Caco-2 (cell line): ENCODE measurements at regions not wholly inside any gene's neighbourhood (a gene's known extent, or its start where the extent isn't known, plus 50 kb on each side); places are given as distances from the start of the nearest gene placed in this dataset.

ENCODE experiments used
- BruUV-seq: library from RNA; stranded (reverse); fragments of 400-500 nt; replicated peaks from 2 replicates; lab custom pipeline; 2021; lab: Mats Ljungman, UMichigan
- CTCF ChIA-PET: fragments of 300-600 bp; sonication (Branson Sonifier 250); formaldehyde crosslinking; loops from one replicate; lab custom pipeline; 2022; ENCODE audit warnings: antibody characterized with exemption; lab: Charles Lee
- POLR2A ChIA-PET: fragments of 300-600 bp; sonication (Branson Sonifier 250); formaldehyde crosslinking; loops from one replicate; lab custom pipeline; 2022; ENCODE audit warnings: antibody characterized with exemption; lab: Charles Lee
- DNase-seq, 2 experiments: peaks; one replicate each; pipeline versions ENCODE4 v3.0.0 to v3.0.0-alpha.2; 2020 to 2022
- H3K27me3 ChIP-seq: replicated peaks from 2 replicates; pipeline ENCODE4 v1.6.0; 2011; ENCODE audit warnings: low read length; ENCODE audit not compliant: control insufficient read depth, insufficient read depth
- H3K36me3 ChIP-seq: 2 replicates; pipeline ENCODE4 v1.5.1; 2011; ENCODE audit warnings: low read length; ENCODE audit not compliant: control insufficient read depth, insufficient read depth
- H3K4me1 ChIP-seq: fragments of 250-450 bp; sonication (Bioruptor Pico); 2 replicates; pipeline ENCODE4 v1.5.1; 2020; ENCODE audit warnings: mild to moderate bottlenecking
- H3K4me3 ChIP-seq: 2 replicates; pipeline ENCODE4 v1.5.1; 2011; ENCODE audit warnings: low read depth, mild to moderate bottlenecking, control low read depth, low read length
- H3K9me3 ChIP-seq: fragments of 250-450 bp; sonication (Bioruptor Pico); 2 replicates; pipeline ENCODE4 v1.5.1; 2020; ENCODE audit warnings: mild to moderate bottlenecking, moderate library complexity
- H3K27ac Mint-ChIP-seq: one replicate; pipeline ENCODE4 v1.8.0; 2022; ENCODE audit warnings: mixed read lengths; ENCODE audit not compliant: unreplicated experiment
- H3K27me3 Mint-ChIP-seq: one replicate; pipeline ENCODE4 v1.8.0; 2022; ENCODE audit warnings: mixed read lengths; ENCODE audit not compliant: insufficient read depth, unreplicated experiment
- H3K36me3 Mint-ChIP-seq: one replicate; pipeline ENCODE4 v1.8.0; 2022; ENCODE audit warnings: mild to moderate bottlenecking, mixed read lengths; ENCODE audit not compliant: insufficient read depth, unreplicated experiment
- H3K4me1 Mint-ChIP-seq: one replicate; pipeline ENCODE4 v1.8.0; 2022; ENCODE audit warnings: low read depth, mixed read lengths; ENCODE audit not compliant: unreplicated experiment
- H3K4me3 Mint-ChIP-seq: one replicate; pipeline ENCODE4 v1.8.0; 2022; ENCODE audit warnings: mild to moderate bottlenecking, moderate library complexity, mixed read lengths; ENCODE audit not compliant: unreplicated experiment
- H3K9me3 Mint-ChIP-seq: one replicate; pipeline ENCODE4 v1.8.0; 2022; ENCODE audit warnings: mixed read lengths; ENCODE audit not compliant: unreplicated experiment
- intact Hi-C: fragments of 100-400 bp; cut with micrococcal nuclease; formaldehyde crosslinking; loops from one replicate; pipeline ENCODE4 v1.10.0; 2022; ENCODE audit not compliant: unreplicated experiment
- TF ChIP-seq, protein P1 (sequence below), 2 experiments: fragments of 200-600 bp in 1 of 2; IDR thresholded peaks; 1 replicate in 1 of 2; 2 replicates in 1 of 2; pipeline versions ENCODE4 v1.5.1 to v1.8.0; 2011 to 2022; ENCODE audit warnings: antibody characterized with exemption in 1 of 2, control low read depth in 1 of 2, inconsistent platforms in 1 of 2, low read depth in 1 of 2, low read length in 1 of 2, mild to moderate bottlenecking in 1 of 2, moderate library complexity in 1 of 2; ENCODE audit not compliant: insufficient read depth in 1 of 2, severe bottlenecking in 1 of 2, unreplicated experiment in 1 of 2

DNA sequence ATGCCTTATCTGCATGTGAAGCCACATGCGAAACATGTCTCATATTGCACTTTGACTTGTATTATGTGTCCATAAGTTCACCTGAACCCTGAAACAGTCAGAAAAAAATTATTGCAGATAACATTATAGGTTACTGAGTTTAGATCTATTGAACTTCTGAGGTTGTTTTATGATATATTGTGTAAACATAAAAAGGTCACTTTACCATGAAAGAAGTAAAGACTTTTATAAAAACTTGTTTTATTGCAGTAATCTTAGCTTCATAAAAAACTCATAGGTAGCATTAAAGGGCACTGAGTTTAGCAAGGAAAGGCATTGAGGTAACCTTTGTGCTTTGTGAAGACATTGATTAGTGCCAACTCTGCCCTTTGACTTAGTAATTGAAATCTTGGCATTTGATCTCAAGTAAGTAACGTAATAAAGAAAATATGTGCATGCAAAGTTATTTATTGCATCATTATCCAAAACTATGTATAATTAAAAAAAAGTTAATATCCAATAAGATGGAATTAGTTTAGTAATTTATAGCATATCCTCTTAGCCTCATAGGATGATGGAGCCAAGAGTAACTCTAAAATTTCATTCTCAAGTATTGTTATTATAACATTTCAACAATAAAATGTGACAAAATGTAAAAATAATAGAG is 313.3 kb upstream of the ATP2B1 start:
- ChIA-PET CTCF (no interaction called here), POLR2A (no interaction called here)
- H3K9me3 ChIP-seq: no peaks in the 10 kb centered on the region
- no peaks in the 10 kb centered on the region for H3K4me1 ChIP-seq
- TF ChIP-seq, protein P1, sequence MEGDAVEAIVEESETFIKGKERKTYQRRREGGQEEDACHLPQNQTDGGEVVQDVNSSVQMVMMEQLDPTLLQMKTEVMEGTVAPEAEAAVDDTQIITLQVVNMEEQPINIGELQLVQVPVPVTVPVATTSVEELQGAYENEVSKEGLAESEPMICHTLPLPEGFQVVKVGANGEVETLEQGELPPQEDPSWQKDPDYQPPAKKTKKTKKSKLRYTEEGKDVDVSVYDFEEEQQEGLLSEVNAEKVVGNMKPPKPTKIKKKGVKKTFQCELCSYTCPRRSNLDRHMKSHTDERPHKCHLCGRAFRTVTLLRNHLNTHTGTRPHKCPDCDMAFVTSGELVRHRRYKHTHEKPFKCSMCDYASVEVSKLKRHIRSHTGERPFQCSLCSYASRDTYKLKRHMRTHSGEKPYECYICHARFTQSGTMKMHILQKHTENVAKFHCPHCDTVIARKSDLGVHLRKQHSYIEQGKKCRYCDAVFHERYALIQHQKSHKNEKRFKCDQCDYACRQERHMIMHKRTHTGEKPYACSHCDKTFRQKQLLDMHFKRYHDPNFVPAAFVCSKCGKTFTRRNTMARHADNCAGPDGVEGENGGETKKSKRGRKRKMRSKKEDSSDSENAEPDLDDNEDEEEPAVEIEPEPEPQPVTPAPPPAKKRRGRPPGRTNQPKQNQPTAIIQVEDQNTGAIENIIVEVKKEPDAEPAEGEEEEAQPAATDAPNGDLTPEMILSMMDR (IDR thresholded peaks at IDR 0.05; ENCODE audit: insufficient read depth in 1 of 2, low read depth in 1 of 2, low read length in 1 of 2, severe bottlenecking in 1 of 2, unreplicated experiment in 1 of 2): no peak
- no peak for DNase-seq
- no peaks in the 10 kb centered on the region for H3K4me1 Mint-ChIP-seq
- no peaks in the 10 kb centered on the region for H3K27me3 Mint-ChIP-seq
- no peak overlapping the region for H3K4me3 ChIP-seq
- H3K27me3 ChIP-seq: no peaks in the 10 kb centered on the region
- intact Hi-C loops: no loop called here
- no peaks in the 10 kb centered on the region for H3K9me3 Mint-ChIP-seq
- BruUV-seq: no TSS peak
- no peak overlapping the region for H3K27ac Mint-ChIP-seq
- no peaks in the 10 kb centered on the region for H3K36me3 Mint-ChIP-seq
- H3K4me3 Mint-ChIP-seq: no peak overlapping the region
- no peaks in the 10 kb centered on the region for H3K36me3 ChIP-seq

DNA sequence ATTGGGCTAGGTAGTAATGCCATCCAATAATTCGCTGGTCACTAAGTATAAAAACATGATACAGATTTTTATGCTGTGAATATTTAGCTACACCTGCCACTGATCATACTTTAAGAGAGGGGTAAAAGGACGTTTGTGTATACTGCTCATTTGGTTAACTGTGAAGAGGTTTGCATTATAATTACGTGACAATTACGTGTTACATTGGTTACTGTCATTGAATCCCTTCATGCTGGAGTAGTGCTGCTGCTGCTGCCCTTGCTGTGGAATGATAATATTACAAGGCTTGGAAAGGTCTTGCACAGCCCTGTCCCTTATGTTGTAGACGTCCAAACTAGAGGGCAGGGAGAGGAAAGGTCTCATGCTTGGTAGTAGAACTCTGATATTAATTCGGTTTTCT is 312.2 kb upstream of the ATP2B1 start:
- ChIA-PET CTCF (interaction anchor here (0.6 kb wide), 1 partner anchor 350 kb away, joined by 3 read pairs; no protein-coding TSS in a partner anchor), POLR2A (no interaction called here)
- Mint-ChIP-seq H3K27me3 (no peaks in the 10 kb centered on the region), H3K4me3 (no peak overlapping the region), H3K9me3 (no peaks in the 10 kb centered on the region), H3K4me1 (no peaks in the 10 kb centered on the region), H3K27ac (no peak overlapping the region), H3K36me3 (no peaks in the 10 kb centered on the region)
- intact Hi-C loops: no loop called here
- Histone ChIP-seq H3K9me3 (no peaks in the 10 kb centered on the region), H3K4me3 (no peak overlapping the region), H3K27me3 (no peaks in the 10 kb centered on the region), H3K4me1 (no peaks in the 10 kb centered on the region), H3K36me3 (no peaks in the 10 kb centered on the region)
- BruUV-seq: no TSS peak
- TF ChIP-seq, protein P1 (IDR thresholded peaks at IDR 0.05; ENCODE audit: insufficient read depth in 1 of 2, low read depth in 1 of 2, low read length in 1 of 2, severe bottlenecking in 1 of 2, unreplicated experiment in 1 of 2): no peak
- no peak for DNase-seq

DNA sequence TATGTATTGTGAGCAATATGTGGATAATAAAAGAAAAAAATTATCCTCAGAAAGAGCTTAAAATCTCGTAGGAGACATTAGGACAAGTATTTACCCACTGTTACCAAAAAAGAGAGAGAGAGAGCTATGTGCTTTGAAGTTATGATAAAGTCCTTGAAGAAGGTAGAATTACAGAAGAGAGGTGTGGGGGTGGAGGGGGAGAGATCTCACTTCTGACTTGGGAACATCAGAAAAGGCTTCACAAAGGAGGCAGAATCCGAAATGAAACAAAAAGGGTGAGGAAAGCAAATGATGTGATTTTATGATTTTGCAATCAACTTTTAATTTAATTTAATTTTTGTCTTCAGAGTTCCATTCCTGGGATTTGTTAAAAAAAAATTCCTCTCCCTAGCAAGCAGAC is 311.8 kb upstream of the ATP2B1 start:
- ChIA-PET POLR2A (no interaction called here), CTCF (no interaction called here)
- TF ChIP-seq, protein P1 (IDR thresholded peaks at IDR 0.05; ENCODE audit: insufficient read depth in 1 of 2, low read depth in 1 of 2, low read length in 1 of 2, severe bottlenecking in 1 of 2, unreplicated experiment in 1 of 2): no peak
- intact Hi-C loops: no loop called here
- no peaks in the 10 kb centered on the region; the same call in 1 of the 2 replicates for H3K36me3 ChIP-seq
- no peak for DNase-seq
- Mint-ChIP-seq H3K36me3 (no peaks in the 10 kb centered on the region), H3K4me3 (no peak overlapping the region), H3K27me3 (no peaks in the 10 kb centered on the region), H3K4me1 (no peaks in the 10 kb centered on the region), H3K9me3 (no peaks in the 10 kb centered on the region), H3K27ac (no peak overlapping the region)
- H3K4me1 ChIP-seq: no peaks in the 10 kb centered on the region
- BruUV-seq: no TSS peak
- no peak overlapping the region for H3K4me3 ChIP-seq
- no peaks in the 10 kb centered on the region for H3K27me3 ChIP-seq
- no peaks in the 10 kb centered on the region for H3K9me3 ChIP-seq
